Esophagus (tissue), 2 donors: ENCODE measurements at regions not wholly inside any gene's neighbourhood (a gene's known extent, or its start where the extent isn't known, plus 50 kb on each side); places are given as distances from the start of the nearest gene placed in this dataset.

Experiments used
- H3K27ac ChIP-seq, 2 donors: one replicate each; pipeline ENCODE4 v1.5.1; 2013; ENCODE audit warnings: low read depth in 2 of 2, mild to moderate bottlenecking in 2 of 2, inconsistent platforms in 1 of 2, low read length in 1 of 2, moderate library complexity in 1 of 2
- H3K27me3 ChIP-seq, 2 donors: one replicate each; pipeline ENCODE4 v1.6.1; 2013; ENCODE audit warnings: low read length in 2 of 2, control low read depth in 1 of 2, mild to moderate bottlenecking in 1 of 2; ENCODE audit not compliant: insufficient read depth in 2 of 2, control insufficient read depth in 1 of 2
- H3K36me3 ChIP-seq, 2 donors: one replicate each; pipeline ENCODE4 v1.6.1; 2013; ENCODE audit warnings: low read length in 1 of 2; ENCODE audit not compliant: control insufficient read depth in 2 of 2, insufficient read depth in 2 of 2
- H3K4me1 ChIP-seq, 2 donors: one replicate each; pipeline ENCODE4 v1.6.1; 2013; ENCODE audit warnings: low read length in 1 of 2; ENCODE audit not compliant: control insufficient read depth in 2 of 2, insufficient read depth in 2 of 2
- H3K4me3 ChIP-seq, 2 donors: one replicate each; pipeline ENCODE4 v1.5.1; 2013; ENCODE audit warnings: low read length in 2 of 2, mild to moderate bottlenecking in 2 of 2, low read depth in 1 of 2, moderate library complexity in 1 of 2
- H3K9me3 ChIP-seq, 2 donors: one replicate each; pipeline ENCODE4 v1.6.1; 2013; ENCODE audit warnings: mild to moderate bottlenecking in 2 of 2, low read depth in 1 of 2, low read length in 1 of 2, moderate library complexity in 1 of 2; ENCODE audit not compliant: control insufficient read depth in 2 of 2, insufficient read depth in 1 of 2
- WGBS, 2 donors: extraction: QIAGEN DNeasy Blood & Tissue Kit; methylation state at CpG; one replicate each; pipeline ENCODE4 v1.1.7; 2013; 5-methylcytosine and 5-hydroxymethylcytosine counted together
- donor health status: healthy with polysubstance abuse.
- donor health status: Bipolar disorder and iron deficiency.

- H3K36me3 ChIP-seq, result no peaks in the 10 kb centered on the region
- H3K9me3 ChIP-seq, result peaks cover 2 to 6% of the 10 kb centered on the region in 2 donors
- no peaks in the 10 kb centered on the region for H3K27me3 ChIP-seq
- H3K4me1 ChIP-seq, result no peaks in the 10 kb centered on the region
- no peak overlapping the region for H3K27ac ChIP-seq
- H3K4me3 ChIP-seq, result no peak overlapping the region
- WGBS, 2 donors, result 87 to 89% methylated on average over 9 of the region's 9 CpGs
Observed at GRCh38 chr12:107826276-107826675, 51.8 kb downstream of the ASCL4 start.

GRCh38 chr12:107829271-107829670 is 54.8 kb downstream of the ASCL4 start:
- 88 to 93% methylated on average over 1 of the region's 1 CpG for WGBS, 2 donors
- Histone ChIP-seq H3K4me1 (no peaks in the 10 kb centered on the region), H3K4me3 (no peak overlapping the region), H3K9me3 (peaks cover 2 to 6% of the 10 kb centered on the region in 2 donors), H3K36me3 (no peaks in the 10 kb centered on the region), H3K27me3 (no peaks in the 10 kb centered on the region), H3K27ac (no peak overlapping the region)

GRCh38 chr12:107832441-107832840 is 57.9 kb downstream of the ASCL4 start:
- no peak overlapping the region for H3K4me3 ChIP-seq
- no peaks in the 10 kb centered on the region for H3K27me3 ChIP-seq
- 58 to 68% methylated on average over 4 of the region's 4 CpGs for WGBS, 2 donors
- H3K4me1 ChIP-seq, result no peaks in the 10 kb centered on the region
- H3K36me3 ChIP-seq, result no peaks in the 10 kb centered on the region
- H3K27ac ChIP-seq, result no peak overlapping the region
- no peaks in the 10 kb centered on the region for H3K9me3 ChIP-seq

GRCh38 chr12:107840186-107840585 is 65.7 kb downstream of the ASCL4 start:
- H3K4me1 ChIP-seq, result peaks cover 0 to 13% of the 10 kb centered on the region in 2 donors
- no peaks in the 10 kb centered on the region for H3K9me3 ChIP-seq
- H3K27ac ChIP-seq, result no peak overlapping the region
- WGBS, 2 donors, result 31 to 58% methylated on average over 1 of the region's 1 CpG
- no peaks in the 10 kb centered on the region for H3K36me3 ChIP-seq
- peaks cover 0 to 8% of the 10 kb centered on the region in 2 donors for H3K27me3 ChIP-seq
- H3K4me3 ChIP-seq, result no peak overlapping the region

- 3 to 6% methylated on average over 59 of the region's 59 CpGs for WGBS, 2 donors
- Histone ChIP-seq H3K27ac (no peak overlapping the region), H3K36me3 (no peaks in the 10 kb centered on the region), H3K4me1 (peaks cover 7 to 21% of the 10 kb centered on the region in 2 donors), H3K4me3 (peak overlapping the region; percentile 12 to 36), H3K9me3 (no peaks in the 10 kb centered on the region), H3K27me3 (peaks cover 0 to 8% of the 10 kb centered on the region in 2 donors)
Observed at GRCh38 chr12:107843351-107844311, 69.1 kb downstream of the ASCL4 start.

- Histone ChIP-seq H3K36me3 (no peaks in the 10 kb centered on the region), H3K27me3 (peaks cover 0 to 11% of the 10 kb centered on the region in 2 donors), H3K9me3 (no peaks in the 10 kb centered on the region), H3K4me1 (peaks cover 7 to 21% of the 10 kb centered on the region in 2 donors), H3K4me3 (peak overlapping the region; percentile 12 to 36), H3K27ac (no peak overlapping the region)
- 2 to 3% methylated on average over 53 to 54 of the region's 54 CpGs for WGBS, 2 donors
Observed at GRCh38 chr12:107844312-107844921, 69.9 kb downstream of the ASCL4 start.

- Histone ChIP-seq H3K9me3 (no peaks in the 10 kb centered on the region), H3K36me3 (no peaks in the 10 kb centered on the region), H3K27ac (no peak overlapping the region), H3K27me3 (peaks cover 0 to 16% of the 10 kb centered on the region in 2 donors), H3K4me1 (peaks cover 7 to 21% of the 10 kb centered on the region in 2 donors), H3K4me3 (no peak overlapping the region)
- 9 to 13% methylated on average over 49 to 51 of the region's 51 CpGs for WGBS, 2 donors
Observed at GRCh38 chr12:107845226-107845979, 70.9 kb downstream of the ASCL4 start.

GRCh38 chr12:107845980-107846659 is 71.6 kb downstream of the ASCL4 start:
- Histone ChIP-seq H3K27me3 (peaks cover 0 to 16% of the 10 kb centered on the region in 2 donors), H3K4me3 (no peak overlapping the region), H3K36me3 (no peaks in the 10 kb centered on the region), H3K27ac (no peak overlapping the region), H3K4me1 (peaks cover 7 to 21% of the 10 kb centered on the region in 2 donors), H3K9me3 (no peaks in the 10 kb centered on the region)
- 33 to 36% methylated on average over 17 of the region's 17 CpGs for WGBS, 2 donors

- H3K27ac ChIP-seq, result no peak overlapping the region
- H3K36me3 ChIP-seq, result no peaks in the 10 kb centered on the region
- WGBS, 2 donors, result 33 to 56% methylated on average over 1 of the region's 1 CpG
- no peak overlapping the region for H3K4me3 ChIP-seq
- peaks cover 7 to 21% of the 10 kb centered on the region in 2 donors for H3K4me1 ChIP-seq
- no peaks in the 10 kb centered on the region for H3K9me3 ChIP-seq
- H3K27me3 ChIP-seq, result peaks cover 0 to 16% of the 10 kb centered on the region in 2 donors
Observed at GRCh38 chr12:107847430-107847829, 72.9 kb downstream of the ASCL4 start.
